H1 (cell line): ENCODE measurements at regions not wholly inside any gene's neighbourhood (a gene's known extent, or its start where the extent isn't known, plus 50 kb on each side); places are given as distances from the start of the nearest gene placed in this dataset.

Experiments used
- BACH1 ChIP-seq: IDR thresholded peaks from 2 replicates; pipeline ENCODE4 v1.6.1; 2012; ENCODE audit warnings: low read length, improper control_type of control experiment
- CBX8 ChIP-seq: fragments of 300-800, 300-1000 bp; sonication (generic); IDR thresholded peaks from 2 replicates; pipeline ENCODE4 v1.7.1; 2016; ENCODE audit warnings: low read depth, low read length, borderline replicate concordance
- GTF2F1 ChIP-seq: IDR thresholded peaks from 2 replicates; pipeline ENCODE4 v1.6.1; 2012; ENCODE audit warnings: low read depth, low read length, improper control_type of control experiment, borderline replicate concordance
- POLR2A ChIP-seq, 2 experiments: IDR thresholded peaks; 1 replicate in 1 of 2; 2 replicates in 1 of 2; pipeline ENCODE4 v1.6.1; 2011; ENCODE audit warnings: low read depth in 2 of 2, low read length in 2 of 2, mild to moderate bottlenecking in 2 of 2; ENCODE audit errors: control extremely low read depth in 1 of 2
- RXRA ChIP-seq: IDR thresholded peaks from 2 replicates; pipeline ENCODE4 v1.6.1; 2011; ENCODE audit warnings: low read depth, mild to moderate bottlenecking, low read length, moderate library complexity; ENCODE audit not compliant: insufficient read depth
- TAF1 ChIP-seq: IDR thresholded peaks from 2 replicates; pipeline ENCODE4 v1.6.1; 2011; ENCODE audit warnings: mild to moderate bottlenecking, low read depth, low read length

GRCh38 chr2:16828044-16828827 is 162.6 kb upstream of the CYRIA start (continued):
- TF ChIP-seq CBX8 (no peak), RXRA (no peak), BACH1 (no peak), TAF1 (no peak), POLR2A (IDR thresholded peaks at IDR 0.05; ENCODE audit: control extremely low read depth in 1 of 2, low read depth in 2 of 2, low read length in 2 of 2) (no peak), GTF2F1 (no peak)
- TF ChIP-seq, all 59 proteins: peak for 0
